Gastroesophageal sphincter (tissue), 3 donors: ENCODE measurements at regions not wholly inside any gene's neighbourhood (a gene's known extent, or its start where the extent isn't known, plus 50 kb on each side); places are given as distances from the start of the nearest gene placed in this dataset.

Experiments
- CTCF ChIP-seq, 4 experiments: fragments of 200-600 bp in 2 of 4; fragments of 450-650 bp in 2 of 4; sonication (generic) in 1 of 4; IDR thresholded peaks; one replicate each; pipeline ENCODE4 v1.5.1; 2017 to 2019; ENCODE audit warnings: antibody characterized with exemption in 4 of 4, mild to moderate bottlenecking in 2 of 4, moderate library complexity in 2 of 4
- POLR2A ChIP-seq, 2 donors: fragments of 450-650 bp; IDR thresholded peaks; one replicate each; pipeline ENCODE4 v1.6.1; 2017; ENCODE audit warnings: antibody characterized with exemption in 2 of 2, mild to moderate bottlenecking in 2 of 2, moderate library complexity in 1 of 2

GRCh38 chr4:183563874-183564273 lies 59.0 kb downstream of the ING2 start:
- TF ChIP-seq CTCF (IDR thresholded peaks at IDR 0.05) = no peak
- TF ChIP-seq POLR2A (IDR thresholded peaks at IDR 0.05) = no peak
